SU-DHL-6 (cell line): ENCODE measurements at regions not wholly inside any gene's neighbourhood (a gene's known extent, or its start where the extent isn't known, plus 50 kb on each side); places are given as distances from the start of the nearest gene placed in this dataset.

ENCODE experiments used
- H2AFZ ChIP-seq: fragments of 200-600 bp; sonication (generic); 2 replicates; pipeline ENCODE4 v1.6.1; 2014; ENCODE audit warnings: low read depth, mild to moderate bottlenecking, moderate library complexity, mixed read lengths, antibody characterized with exemption, low read length; ENCODE audit not compliant: severe bottlenecking
- H3F3A ChIP-seq: fragments of 200-600 bp; shearing (Covaris generic); 2 replicates; pipeline ENCODE4 v1.6.0; 2016; ENCODE audit warnings: antibody characterized with exemption, mild to moderate bottlenecking; ENCODE audit not compliant: insufficient read depth
- H3K27ac ChIP-seq: fragments of 200-600 bp; sonication (generic); 2 replicates; pipeline ENCODE4 v1.5.1; 2016; ENCODE audit warnings: low read depth, mild to moderate bottlenecking, low read length, moderate library complexity, mixed read lengths
- H3K27me3 ChIP-seq: fragments of 200-600 bp; sonication (generic), shearing (Covaris generic); 2 replicates; pipeline ENCODE4 v1.6.0; 2014; ENCODE audit warnings: mild to moderate bottlenecking, low read length
- H3K36me3 ChIP-seq: fragments of 200-600 bp; sonication (generic); 2 replicates; pipeline ENCODE4 v1.6.1; 2014; ENCODE audit warnings: mild to moderate bottlenecking, low read length, mixed read lengths
- H3K4me2 ChIP-seq: fragments of 300-600, 200-600 bp; shearing (Covaris generic), sonication (generic); 2 replicates; pipeline ENCODE4 v1.6.0; 2014; ENCODE audit warnings: low read length, low read depth, mild to moderate bottlenecking; ENCODE audit not compliant: poor library complexity, severe bottlenecking
- H3K4me3 ChIP-seq: fragments of 200-600 bp; sonication (generic); 2 replicates; pipeline ENCODE4 v1.5.1; 2014; ENCODE audit warnings: antibody characterized with exemption, low read length, mild to moderate bottlenecking, mixed read lengths; ENCODE audit not compliant: insufficient read depth, poor library complexity, severe bottlenecking
- H3K79me2 ChIP-seq: fragments of 200-600 bp; sonication (generic); 2 replicates; pipeline ENCODE4 v1.6.1; 2014; ENCODE audit warnings: mild to moderate bottlenecking, low read length, moderate library complexity; ENCODE audit not compliant: insufficient read depth
- H3K9ac ChIP-seq: fragments of 200-600 bp; sonication (generic); 2 replicates; pipeline ENCODE4 v1.7.0; 2014; ENCODE audit warnings: mild to moderate bottlenecking, low read length
- H3K9me2 ChIP-seq: fragments of 200-600 bp; sonication (generic); replicated peaks from 2 replicates; pipeline ENCODE4 v1.6.1; 2014; ENCODE audit warnings: low read length; ENCODE audit not compliant: insufficient read depth
- H3K9me3 ChIP-seq: fragments of 200-600 bp; sonication (generic); 2 replicates; pipeline ENCODE4 v1.6.1; 2014; ENCODE audit warnings: low read length, mixed read lengths; ENCODE audit not compliant: insufficient read depth
- H4K20me1 ChIP-seq: fragments of 200-600 bp; sonication (generic); 2 replicates; pipeline ENCODE4 v1.6.1; 2014; ENCODE audit warnings: low read depth, mild to moderate bottlenecking, antibody characterized with exemption, low read length, moderate library complexity, mixed read lengths
- CTCF ChIP-seq: fragments of 200-600 bp; sonication (generic); IDR thresholded peaks from one replicate; pipeline ENCODE4 v1.5.1; 2017; ENCODE audit warnings: antibody characterized with exemption, mild to moderate bottlenecking, low read length, moderate library complexity; ENCODE audit not compliant: insufficient read depth, poor library complexity, severe bottlenecking
- EZH2phosphoT487 ChIP-seq: fragments of 200-600 bp; sonication (generic), shearing (Covaris generic); conservative IDR thresholded peaks from 2 replicates; pipeline ENCODE4 v1.6.1; 2018; ENCODE audit warnings: mild to moderate bottlenecking, antibody characterized with exemption, low read length, moderate library complexity, mixed read lengths

DNA sequence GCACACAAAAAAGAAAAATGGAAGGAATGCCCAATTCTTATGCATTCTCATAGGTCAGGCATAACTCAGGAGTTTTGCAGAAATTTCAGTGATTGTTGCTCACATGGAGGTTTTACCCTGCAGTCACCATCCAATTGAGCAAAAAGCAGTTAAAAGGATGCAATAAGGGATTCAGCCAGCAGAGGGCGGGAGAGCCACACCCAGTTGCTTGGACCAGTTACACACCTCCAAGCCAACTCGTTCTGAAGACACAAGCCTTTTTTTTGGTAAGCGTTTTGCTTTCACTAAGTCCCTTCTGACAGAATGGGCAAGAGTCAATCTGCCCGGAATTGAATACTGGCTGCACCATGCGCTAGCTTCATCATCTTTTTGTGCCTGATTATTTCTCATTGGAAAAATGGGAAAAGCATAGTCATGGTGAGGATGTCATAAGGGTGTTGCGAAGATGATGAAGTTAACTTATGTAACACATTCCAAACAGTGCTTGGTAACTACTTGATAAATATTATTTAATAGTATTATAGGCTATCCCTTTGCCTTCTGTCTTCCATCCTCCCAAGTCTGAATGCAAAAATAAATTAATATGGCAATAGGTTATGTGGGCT is 154.4 kb upstream of the SGO1 start:
- Histone ChIP-seq H3K4me2 (no peak overlapping the region), H3K9me3 (no peaks in the 10 kb centered on the region), H3K27ac (no peak overlapping the region), H4K20me1 (no peaks in the 10 kb centered on the region), H3K9me2 (no peaks in the 10 kb centered on the region), H3K27me3 (no peaks in the 10 kb centered on the region), H3K4me3 (no peak overlapping the region), H3F3A (no peaks in the 10 kb centered on the region), H3K36me3 (no peaks in the 10 kb centered on the region), H3K9ac (no peak overlapping the region), H3K79me2 (no peaks in the 10 kb centered on the region), H2AFZ (no peak overlapping the region)
- peak; percentile 77 for TF ChIP-seq CTCF
- TF ChIP-seq EZH2phosphoT487: no peak

DNA sequence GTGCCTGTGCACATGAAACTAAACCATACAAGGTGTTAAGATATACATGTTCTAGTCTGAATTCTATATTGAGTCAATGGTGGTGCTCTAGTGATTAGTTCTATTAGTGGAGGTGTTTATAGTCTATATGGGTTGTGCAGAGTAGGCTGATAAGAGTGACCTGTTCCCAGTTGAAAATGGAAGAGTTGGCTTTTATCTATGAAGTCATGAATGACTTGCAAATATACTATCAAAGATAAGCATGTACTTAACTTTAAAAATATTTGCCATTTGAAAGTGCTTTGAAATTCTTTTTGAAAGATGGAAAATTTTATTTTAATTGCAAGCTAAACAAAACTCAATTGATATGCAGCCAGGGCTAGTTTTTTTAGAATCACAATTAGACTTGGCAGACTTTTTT is 150.6 kb upstream of the SGO1 start:
- TF ChIP-seq CTCF (no peak), EZH2phosphoT487 (no peak)

GRCh38 chr3:20334842-20335241 is 148.8 kb upstream of the SGO1 start:
- Histone ChIP-seq H3K27me3 (no peaks in the 10 kb centered on the region), H2AFZ (no peak overlapping the region), H3K4me3 (no peak overlapping the region), H3K9me2 (no peaks in the 10 kb centered on the region), H3K9ac (no peak overlapping the region), H3K79me2 (no peaks in the 10 kb centered on the region), H4K20me1 (no peaks in the 10 kb centered on the region), H3F3A (no peaks in the 10 kb centered on the region), H3K9me3 (no peaks in the 10 kb centered on the region), H3K4me2 (no peak overlapping the region), H3K27ac (no peak overlapping the region), H3K36me3 (no peaks in the 10 kb centered on the region)
- TF ChIP-seq CTCF (no peak), EZH2phosphoT487 (no peak)

More for the DNA sequence above, 150.6 kb upstream of the SGO1 start:
- Histone ChIP-seq H3K4me2 (no peak overlapping the region), H3K79me2 (no peaks in the 10 kb centered on the region), H3K9me3 (no peaks in the 10 kb centered on the region), H3K9me2 (no peaks in the 10 kb centered on the region), H3K4me3 (no peak overlapping the region), H3F3A (no peaks in the 10 kb centered on the region), H3K36me3 (no peaks in the 10 kb centered on the region), H2AFZ (no peak overlapping the region), H3K9ac (no peak overlapping the region), H4K20me1 (no peaks in the 10 kb centered on the region), H3K27me3 (no peaks in the 10 kb centered on the region), H3K27ac (no peak overlapping the region)
